ENCODE measurements at regions not wholly inside any gene's neighbourhood (a gene's known extent, or its start where the extent isn't known, plus 50 kb on each side); places are given as distances from the start of the nearest gene placed in this dataset.

GRCh38 chr7:91566402-91566732 lies 302.1 kb downstream of the FZD1 start:
- H3K4me3 Mint-ChIP-seq, result no peak overlapping the region
- CTCF ChIA-PET, result no interaction called here

More at GRCh38 chr7:91566402-91566732, 302.1 kb downstream of the FZD1 start:
- no peaks in the 10 kb centered on the region for H3K27me3 ChIP-seq (replicated peaks in 1 of 4; ENCODE audit: control extremely low read depth in 1 of 4, control insufficient read depth in 3 of 4, insufficient read depth in 4 of 4, low read length in 3 of 4)
- Mint-ChIP-seq H3K27me3 (peaks cover 3% of the 10 kb centered on the region), H3K4me1 (no peaks in the 10 kb centered on the region), H3K27ac (no peak overlapping the region), H3K9me3 (ENCODE audit: insufficient read depth) (no peaks in the 10 kb centered on the region)
- POLR2A ChIA-PET, result no interaction called here
- 100% methylated on average over 1 of the region's 3 CpGs for WGBS (ENCODE audit: insufficient coverage)
- ATAC-seq (ENCODE audit: low read depth) (no peak), DNase-seq (no peak)
- no peaks in the 10 kb centered on the region for H3K9me3 ChIP-seq (ENCODE audit: control extremely low read depth in 1 of 3, control insufficient read depth in 2 of 3, insufficient read depth in 1 of 3, low read length in 2 of 3)
- H4K20me1 ChIP-seq (ENCODE audit: control insufficient read depth, insufficient read depth, low read length, poor library complexity, severe bottlenecking), result no peaks in the 10 kb centered on the region
- no peaks in the 10 kb centered on the region for H3K79me2 ChIP-seq (ENCODE audit: control insufficient read depth, insufficient read depth, low read length)
- H3K36me3 ChIP-seq (replicated peaks in 1 of 2; ENCODE audit: control extremely low read depth in 1 of 2, control insufficient read depth in 1 of 2, extremely low read depth in 1 of 2, insufficient read depth in 2 of 2, low read length in 1 of 2), result no peaks in the 10 kb centered on the region
- no peak overlapping the region for H3K4me2 ChIP-seq (replicated peaks; ENCODE audit: low read depth, low read length, poor library complexity, severe bottlenecking)
- no peak overlapping the region for H2AFZ ChIP-seq (ENCODE audit: insufficient read depth, low read depth, low read length, poor library complexity, severe bottlenecking)
- TF ChIP-seq EZH2 (IDR thresholded peaks at IDR 0.05; ENCODE audit: borderline replicate concordance, insufficient read depth, low read depth, low read length, poor library complexity, severe bottlenecking) (no peak), CTCF (IDR thresholded peaks at IDR 0.05) (no peak)
- H3K27ac ChIP-seq (ENCODE audit: low read length in 2 of 2), result no peak overlapping the region
- no peaks in the 10 kb centered on the region for H3K4me1 ChIP-seq (ENCODE audit: control insufficient read depth in 2 of 2, insufficient read depth in 2 of 2, low read length in 2 of 2)
- intact Hi-C loops (cut with micrococcal nuclease), result no loop called here
- H3K4me3 ChIP-seq (ENCODE audit: control extremely low read depth in 1 of 5, extremely low read depth in 1 of 5, insufficient read depth in 1 of 5, low read depth in 2 of 5, low read length in 4 of 5), result no peak overlapping the region
- H3K9ac ChIP-seq (ENCODE audit: low read length), result no peak overlapping the region
